ENCODE measurements at regions not wholly inside any gene's neighbourhood (a gene's known extent, or its start where the extent isn't known, plus 50 kb on each side); places are given as distances from the start of the nearest gene placed in this dataset.

- TF ChIP-seq CTCF (IDR thresholded peaks at IDR 0.05) = no peak
- DNase-seq (ENCODE audit: low spot score in 2 of 2) = no peak
- Histone ChIP-seq H3K4me3 (no peak overlapping the region), H3K36me3 (no peaks in the 10 kb centered on the region), H3K9me3 (no peaks in the 10 kb centered on the region), H3K4me1 (no peaks in the 10 kb centered on the region), H3K27ac (no peak overlapping the region), H3K27me3 (no peaks in the 10 kb centered on the region)
- intact Hi-C loops (cut with DNase I) = no loop called here
These were observed 188.1 kb downstream of the CD83 start for GRCh38 chr6:14305624-14306023.

DNA sequence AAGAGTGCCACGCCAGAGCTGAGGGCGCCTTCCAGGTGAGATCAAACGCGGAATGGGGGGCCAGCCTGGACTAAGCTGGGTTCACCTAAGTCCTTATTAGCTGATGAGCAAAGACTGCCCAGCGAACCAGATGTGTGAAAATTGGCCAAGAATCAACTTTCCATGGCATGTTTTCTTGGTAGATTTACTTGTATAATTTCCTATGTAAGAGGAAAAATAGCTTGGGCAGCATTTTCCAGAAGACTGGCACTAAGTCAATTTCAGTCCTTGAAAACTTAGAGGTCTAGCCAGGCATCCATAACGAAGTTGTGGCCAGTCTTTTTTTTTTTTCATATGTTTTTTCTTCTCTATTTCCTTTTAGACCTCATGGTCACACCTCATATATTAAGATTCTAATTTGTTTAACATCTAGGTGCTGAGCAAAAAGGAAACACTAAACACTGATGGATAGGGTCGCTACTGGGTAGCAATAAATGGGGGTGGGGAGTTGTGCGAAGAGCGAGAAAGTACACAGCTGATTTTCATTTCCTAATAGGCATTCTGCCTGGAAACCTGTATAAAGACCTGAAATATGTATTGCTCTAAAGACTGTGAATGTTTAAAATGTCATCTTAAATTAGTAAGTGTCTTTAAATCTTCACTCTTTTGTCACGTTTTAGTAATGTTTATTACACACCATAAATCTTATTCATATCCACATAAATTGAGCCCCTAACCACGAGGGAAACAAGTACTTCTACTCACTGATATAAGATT is 188.8 kb downstream of the CD83 start:
- Histone ChIP-seq H3K27ac (no peak overlapping the region), H3K36me3 (no peaks in the 10 kb centered on the region), H3K4me3 (no peak overlapping the region), H3K9me3 (no peaks in the 10 kb centered on the region), H3K4me1 (no peaks in the 10 kb centered on the region), H3K27me3 (no peaks in the 10 kb centered on the region)
- intact Hi-C loops (cut with DNase I) = no loop called here
- no peak for DNase-seq (ENCODE audit: low spot score in 2 of 2)
- no peak for TF ChIP-seq CTCF (IDR thresholded peaks at IDR 0.05)

DNA sequence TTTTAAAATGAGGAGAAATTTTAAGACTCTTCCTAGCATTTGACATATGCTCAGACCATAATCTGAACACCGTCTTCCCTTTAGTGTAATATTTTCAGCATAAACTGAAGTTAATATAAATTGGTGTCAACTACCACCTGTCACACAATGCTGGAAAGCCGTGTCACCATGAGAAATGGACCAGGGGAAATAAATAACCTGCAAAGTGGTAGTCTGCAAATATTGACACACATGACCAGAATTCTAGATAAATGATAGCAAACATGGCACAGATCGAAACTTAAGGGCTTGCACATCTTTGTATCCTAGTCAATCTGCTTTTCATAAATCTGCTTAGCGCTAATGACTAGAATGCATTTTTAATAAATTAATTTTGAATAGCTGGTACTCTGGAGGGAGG is 191.9 kb downstream of the CD83 start:
- H3K9me3 ChIP-seq = no peaks in the 10 kb centered on the region
- TF ChIP-seq CTCF (IDR thresholded peaks at IDR 0.05) = no peak
- no peak overlapping the region for H3K27ac ChIP-seq
- no peak for DNase-seq (ENCODE audit: low spot score in 2 of 2)
- intact Hi-C loops (cut with DNase I) = no loop called here
- H3K4me1 ChIP-seq = no peaks in the 10 kb centered on the region
- no peak overlapping the region for H3K4me3 ChIP-seq
- no peaks in the 10 kb centered on the region for H3K36me3 ChIP-seq
- no peaks in the 10 kb centered on the region for H3K27me3 ChIP-seq

DNA sequence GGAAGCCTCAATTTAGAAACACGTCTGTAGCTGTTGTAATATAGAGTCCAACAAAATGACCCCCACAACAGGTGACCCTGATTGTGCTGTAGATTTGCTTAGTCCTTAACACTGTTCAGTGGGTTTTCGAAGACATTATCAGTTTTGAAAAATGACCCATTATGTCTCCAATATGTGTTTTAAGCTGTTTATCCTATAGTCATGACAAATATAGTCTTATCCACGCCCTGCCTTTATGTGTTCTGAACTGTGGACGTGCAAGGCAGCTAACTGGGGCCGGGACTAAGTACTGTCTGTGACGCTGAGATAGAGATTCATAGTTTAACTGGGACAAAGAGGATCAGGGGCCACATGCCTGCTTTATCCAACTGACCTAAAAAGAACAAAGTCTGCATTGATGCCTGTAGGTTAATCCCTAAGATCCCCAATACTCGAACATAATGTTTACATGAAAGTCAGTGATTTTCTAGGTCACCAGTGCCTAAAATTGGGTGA is 192.4 kb downstream of the CD83 start:
- H3K27ac ChIP-seq = no peak overlapping the region
- intact Hi-C loops (cut with DNase I) = no loop called here
- no peaks in the 10 kb centered on the region for H3K4me1 ChIP-seq
- H3K27me3 ChIP-seq = no peaks in the 10 kb centered on the region
- no peaks in the 10 kb centered on the region for H3K36me3 ChIP-seq
- DNase-seq (ENCODE audit: low spot score in 2 of 2) = no peak
- TF ChIP-seq CTCF (IDR thresholded peaks at IDR 0.05) = no peak
- no peaks in the 10 kb centered on the region for H3K9me3 ChIP-seq
- no peak overlapping the region for H3K4me3 ChIP-seq

DNA sequence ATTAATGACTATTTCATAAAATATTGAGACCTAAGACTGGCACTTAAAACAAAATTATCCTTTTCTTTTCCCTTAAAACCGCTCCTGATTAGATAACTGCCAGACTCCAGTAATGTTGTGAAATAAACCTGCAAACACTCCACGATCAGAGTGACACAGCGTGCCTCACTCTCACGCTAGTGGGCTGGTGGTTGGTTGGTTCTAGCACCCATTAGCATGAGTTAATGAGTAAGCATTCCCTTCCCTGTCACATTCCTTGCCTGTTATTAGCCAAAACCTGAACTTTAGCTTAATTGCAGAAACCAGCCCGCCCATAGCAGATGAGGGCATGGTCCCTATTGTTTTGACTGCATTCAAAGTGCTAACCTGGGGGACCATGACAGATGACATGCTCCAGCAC is 193.4 kb downstream of the CD83 start:
- Histone ChIP-seq H3K27ac (no peak overlapping the region), H3K4me3 (no peak overlapping the region), H3K27me3 (no peaks in the 10 kb centered on the region), H3K9me3 (no peaks in the 10 kb centered on the region), H3K4me1 (no peaks in the 10 kb centered on the region), H3K36me3 (no peaks in the 10 kb centered on the region)
- intact Hi-C loops (cut with DNase I) = no loop called here
- DNase-seq (ENCODE audit: low spot score in 2 of 2) = no peak
- TF ChIP-seq CTCF (IDR thresholded peaks at IDR 0.05) = no peak
